ENCODE measurements at regions not wholly inside any gene's neighbourhood (a gene's known extent, or its start where the extent isn't known, plus 50 kb on each side); places are given as distances from the start of the nearest gene placed in this dataset.

- no peaks in the 10 kb centered on the region for H3K27me3 ChIP-seq (ENCODE audit: insufficient read depth, low read length)
- RAD21 ChIA-PET (ENCODE audit: low non-redundant PET in 1 of 2, low total read pairs in 2 of 2, uncharacterized antibody in 2 of 2, unreplicated experiment in 2 of 2), result no interaction called here
- no peaks in the 10 kb centered on the region for H3K4me1 ChIP-seq (ENCODE audit: control insufficient read depth in 1 of 2, insufficient read depth in 2 of 2, low read length in 2 of 2)
- H4K20me1 ChIP-seq (ENCODE audit: insufficient read depth), result no peaks in the 10 kb centered on the region
- DNase-seq (ENCODE audit: low read depth, low spot score), result no peak
- no peaks in the 10 kb centered on the region for H3K9me3 ChIP-seq (ENCODE audit: control insufficient read depth in 1 of 2, insufficient read depth in 1 of 2, low read depth in 1 of 2, low read length in 2 of 2)
- H3K79me2 ChIP-seq (ENCODE audit: insufficient read depth, low read length), result no peaks in the 10 kb centered on the region
- H2AFZ ChIP-seq (ENCODE audit: low read depth, low read length, poor library complexity, severe bottlenecking), result no peak overlapping the region
- H3K27ac ChIP-seq (ENCODE audit: low read depth, low read length), result no peak overlapping the region
- BruUV-seq (replicated peaks), result no TSS peak
- H3K9me2 ChIP-seq (ENCODE audit: insufficient read depth), result no peaks in the 10 kb centered on the region
- H3K4me2 ChIP-seq (ENCODE audit: low read length), result no peak overlapping the region
- POLR2A ChIA-PET, result no interaction called here
- H3K9ac ChIP-seq (ENCODE audit: low read length), result no peak overlapping the region
- H3K36me3 ChIP-seq (ENCODE audit: control insufficient read depth in 1 of 2, insufficient read depth in 2 of 2, low read length in 2 of 2), result no peaks in the 10 kb centered on the region
- intact Hi-C loops (cut with micrococcal nuclease), result no loop called here
- no peak overlapping the region for H3K4me3 ChIP-seq (replicated peaks in 1 of 2; ENCODE audit: low read depth in 1 of 2, low read length in 2 of 2)
- no peak for ATAC-seq
- CTCF ChIA-PET, result interaction anchor here (1.5 kb wide), 2 partner anchors 8 to 12 kb away, joined by 3 to 6 read pairs; no protein-coding TSS in a partner anchor
- no peak for TF ChIP-seq POLR2A (IDR thresholded peaks at IDR 0.05; ENCODE audit: borderline replicate concordance, extremely low read depth, insufficient read depth, insufficient read length)
- no peak for TF ChIP-seq RAD21 (IDR thresholded peaks at IDR 0.05; ENCODE audit: low read depth)
- TF ChIP-seq ZNF274 (IDR thresholded peaks at IDR 0.05; ENCODE audit: low read depth, low read length), result no peak
- TF ChIP-seq SRF (IDR thresholded peaks at IDR 0.05; ENCODE audit: low read depth), result no peak
- TF ChIP-seq EZH2phosphoT487 (IDR thresholded peaks at IDR 0.05; ENCODE audit: borderline replicate concordance), result no peak
- no peak for TF ChIP-seq REST (IDR thresholded peaks at IDR 0.05; ENCODE audit: low read depth)
- no peak for TF ChIP-seq CBX3 (IDR thresholded peaks at IDR 0.05; ENCODE audit: low read depth)
- TF ChIP-seq SP1 (IDR thresholded peaks at IDR 0.05; ENCODE audit: low read depth), result no peak
- TF ChIP-seq EGR1 (IDR thresholded peaks at IDR 0.05; ENCODE audit: low read depth), result no peak
- no peak for TF ChIP-seq TCF7L2 (IDR thresholded peaks at IDR 0.05; ENCODE audit: borderline replicate concordance, extremely low read depth, insufficient read depth, insufficient read length)
- no peak for TF ChIP-seq SIN3A (IDR thresholded peaks at IDR 0.05; ENCODE audit: low read depth)
- TF ChIP-seq ZFX (IDR thresholded peaks at IDR 0.05), result no peak
- TF ChIP-seq ELF1 (IDR thresholded peaks at IDR 0.05; ENCODE audit: borderline replicate concordance, low read depth), result no peak
- TF ChIP-seq MAX (IDR thresholded peaks at IDR 0.05), result no peak
- TF ChIP-seq ZBTB33 (IDR thresholded peaks at IDR 0.05; ENCODE audit: extremely low read depth, insufficient replicate concordance, low read length), result no peak
- no peak for TF ChIP-seq ATF3 (IDR thresholded peaks at IDR 0.05)
- no peak for TF ChIP-seq CEBPB (IDR thresholded peaks at IDR 0.05; ENCODE audit: low read depth)
Measured at GRCh38 chr2:151063271-151063670, 198.4 kb downstream of the RBM43 start.
